Testis (tissue), 2 donors: ENCODE measurements at regions not wholly inside any gene's neighbourhood (a gene's known extent, or its start where the extent isn't known, plus 50 kb on each side); places are given as distances from the start of the nearest gene placed in this dataset.

Experiments used
- POLR2A ChIP-seq: fragments of 450-650 bp; IDR thresholded peaks from one replicate; pipeline ENCODE4 v1.6.1; 2017; ENCODE audit warnings: antibody characterized with exemption, mild to moderate bottlenecking, moderate library complexity
- TF ChIP-seq, protein P1 (sequence below), 3 experiments: fragments of 450-650 bp in 2 of 3; fragments of 200-600 bp in 1 of 3; sonication (generic) in 1 of 3; IDR thresholded peaks; one replicate each; pipeline ENCODE4 v1.5.1; 2016 to 2019; ENCODE audit warnings: antibody characterized with exemption in 3 of 3, mild to moderate bottlenecking in 2 of 3, moderate library complexity in 1 of 3

DNA sequence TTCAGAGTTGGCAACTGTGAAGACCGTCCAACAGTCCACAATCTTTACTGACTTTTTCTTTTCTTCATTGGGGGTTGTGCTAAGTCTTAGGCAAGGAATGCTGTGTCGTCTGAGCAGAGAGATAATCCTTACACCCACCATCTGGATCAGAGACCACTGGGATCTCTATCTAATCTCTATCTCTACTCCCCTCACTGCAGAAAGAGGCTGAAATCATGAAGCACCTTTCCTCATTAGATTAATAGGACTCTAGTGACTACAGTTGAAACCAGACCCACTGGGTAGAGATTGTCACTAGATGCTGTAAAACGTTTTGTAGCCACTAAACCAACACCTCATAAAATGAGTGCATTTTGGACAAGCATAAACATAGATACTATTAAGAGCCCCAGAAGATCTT is 387.4 kb upstream of the CELF2 start:
- no peak for TF ChIP-seq POLR2A
- TF ChIP-seq, protein P1, sequence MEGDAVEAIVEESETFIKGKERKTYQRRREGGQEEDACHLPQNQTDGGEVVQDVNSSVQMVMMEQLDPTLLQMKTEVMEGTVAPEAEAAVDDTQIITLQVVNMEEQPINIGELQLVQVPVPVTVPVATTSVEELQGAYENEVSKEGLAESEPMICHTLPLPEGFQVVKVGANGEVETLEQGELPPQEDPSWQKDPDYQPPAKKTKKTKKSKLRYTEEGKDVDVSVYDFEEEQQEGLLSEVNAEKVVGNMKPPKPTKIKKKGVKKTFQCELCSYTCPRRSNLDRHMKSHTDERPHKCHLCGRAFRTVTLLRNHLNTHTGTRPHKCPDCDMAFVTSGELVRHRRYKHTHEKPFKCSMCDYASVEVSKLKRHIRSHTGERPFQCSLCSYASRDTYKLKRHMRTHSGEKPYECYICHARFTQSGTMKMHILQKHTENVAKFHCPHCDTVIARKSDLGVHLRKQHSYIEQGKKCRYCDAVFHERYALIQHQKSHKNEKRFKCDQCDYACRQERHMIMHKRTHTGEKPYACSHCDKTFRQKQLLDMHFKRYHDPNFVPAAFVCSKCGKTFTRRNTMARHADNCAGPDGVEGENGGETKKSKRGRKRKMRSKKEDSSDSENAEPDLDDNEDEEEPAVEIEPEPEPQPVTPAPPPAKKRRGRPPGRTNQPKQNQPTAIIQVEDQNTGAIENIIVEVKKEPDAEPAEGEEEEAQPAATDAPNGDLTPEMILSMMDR (IDR thresholded peaks at IDR 0.05): no peak
